Coronary artery (tissue), 2 donors: ENCODE measurements at regions not wholly inside any gene's neighbourhood (a gene's known extent, or its start where the extent isn't known, plus 50 kb on each side); places are given as distances from the start of the nearest gene placed in this dataset.

Experiments used
- DNase-seq: peaks from one replicate; pipeline ENCODE4 v3.0.0-alpha.2; 2017; ENCODE audit warnings: low spot score
- H3K27ac ChIP-seq, 2 donors: fragments of 200-600 bp; sonication (generic); one replicate each; pipeline ENCODE4 v1.5.1; 2016 to 2019
- H3K4me3 ChIP-seq: fragments of 200-600 bp; sonication (generic); 2 replicates; pipeline ENCODE4 v1.5.1; 2016; ENCODE audit warnings: mild to moderate bottlenecking, moderate library complexity
- CTCF ChIP-seq: fragments of 200-600 bp; sonication (generic); IDR thresholded peaks from one replicate; pipeline ENCODE4 v1.5.1; 2019; ENCODE audit warnings: antibody characterized with exemption

- no peak for DNase-seq
- H3K27ac ChIP-seq: no peak overlapping the region
- H3K4me3 ChIP-seq: no peak overlapping the region
- TF ChIP-seq CTCF: no peak
Measured at GRCh38 chr6:146968041-146968760, 236.0 kb upstream of the STXBP5 start.

GRCh38 chr6:146972546-146972945 is 231.7 kb upstream of the STXBP5 start:
- TF ChIP-seq CTCF: no peak
- no peak overlapping the region for H3K27ac ChIP-seq
- no peak overlapping the region for H3K4me3 ChIP-seq
- no peak for DNase-seq

GRCh38 chr6:146974351-146974750 is 229.9 kb upstream of the STXBP5 start:
- Histone ChIP-seq H3K27ac (no peak overlapping the region), H3K4me3 (no peak overlapping the region)
- no peak for TF ChIP-seq CTCF
- DNase-seq: no peak

GRCh38 chr6:146975093-146975492 is 229.1 kb upstream of the STXBP5 start:
- Histone ChIP-seq H3K4me3 (no peak overlapping the region), H3K27ac (no peak overlapping the region)
- TF ChIP-seq CTCF: no peak
- no peak for DNase-seq

GRCh38 chr6:146980900-146981329 is 223.3 kb upstream of the STXBP5 start:
- Histone ChIP-seq H3K4me3 (no peak overlapping the region), H3K27ac (no peak overlapping the region)
- DNase-seq: no peak
- no peak for TF ChIP-seq CTCF

- TF ChIP-seq CTCF: no peak
- no peak overlapping the region for H3K4me3 ChIP-seq
- DNase-seq: no peak
- H3K27ac ChIP-seq: no peak overlapping the region
Measured at GRCh38 chr6:146981981-146982380, 222.2 kb upstream of the STXBP5 start.

GRCh38 chr6:146984251-146984924 is 219.8 kb upstream of the STXBP5 start:
- DNase-seq: no peak

More at GRCh38 chr6:146984251-146984924, 219.8 kb upstream of the STXBP5 start:
- H3K27ac ChIP-seq: no peak overlapping the region
- H3K4me3 ChIP-seq: no peak overlapping the region
- no peak for TF ChIP-seq CTCF
